Head of caudate nucleus (tissue), 42 donors: ENCODE measurements at regions not wholly inside any gene's neighbourhood (a gene's known extent, or its start where the extent isn't known, plus 50 kb on each side); places are given as distances from the start of the nearest gene placed in this dataset.
"Not testable (repeated sequence)": the region's sequence is repeated elsewhere in the genome, so short reads cannot be mapped to it uniquely, and the experiment has no call there.

Experiments
- DNase-seq, 42 donors: peaks; one replicate each; pipeline versions ENCODE4 v3.0.0 to v3.0.0-alpha.2; 2020 to 2021; ENCODE audit warnings: mixed read lengths in 7 of 42
- intact Hi-C: fragments of 100-400 bp; cut with DNase I; formaldehyde crosslinking; loops from one replicate; pipeline ENCODE4 v1.15.0; 2022

- DNase-seq = no peak
- intact Hi-C loops = no loop called here
Measured at GRCh38 chr6:118367314-118367713, 180.8 kb upstream of the PLN start.

GRCh38 chr6:118370722-118371121, 177.4 kb upstream of the PLN start:
- intact Hi-C loops = no loop called here
- no peak for DNase-seq

- intact Hi-C loops = no loop called here
Measured at GRCh38 chr6:118371955-118372354, 176.1 kb upstream of the PLN start.

GRCh38 chr6:118372413-118372812, 175.7 kb upstream of the PLN start:
- intact Hi-C loops = no loop called here
- no peak for DNase-seq

More at GRCh38 chr6:118371955-118372354, 176.1 kb upstream of the PLN start:
- no peak for DNase-seq

GRCh38 chr6:118377711-118378414, 170.2 kb upstream of the PLN start:
- intact Hi-C loops = no loop called here
- DNase-seq = peak in 6 of 42 donors; percentile 4 to 25 (median 12)

- DNase-seq, intact Hi-C loops: not testable (repeated sequence)
Measured at GRCh38 chr6:118380620-118381019, 167.5 kb upstream of the PLN start.

GRCh38 chr6:118382126-118382525, 166.0 kb upstream of the PLN start:
- intact Hi-C loops = no loop called here
- DNase-seq = no peak

- intact Hi-C loops = no loop called here
- no peak for DNase-seq
Measured at GRCh38 chr6:118383924-118384323, 164.2 kb upstream of the PLN start.

- intact Hi-C loops = no loop called here
- no peak for DNase-seq
Measured at GRCh38 chr6:118386975-118387374, 161.1 kb upstream of the PLN start.

- intact Hi-C loops = no loop called here
- DNase-seq = no peak
Measured at GRCh38 chr6:118387921-118388701, 160.0 kb upstream of the PLN start.

GRCh38 chr6:118391086-118391485, 157.0 kb upstream of the PLN start:
- intact Hi-C loops = no loop called here
- no peak for DNase-seq

- no peak for DNase-seq
- intact Hi-C loops = no loop called here
Measured at GRCh38 chr6:118394106-118394505, 154.0 kb upstream of the PLN start.

- no peak for DNase-seq
- intact Hi-C loops = no loop called here
Measured at GRCh38 chr6:118396969-118397368, 151.1 kb upstream of the PLN start.

GRCh38 chr6:118397671-118398465, 150.2 kb upstream of the PLN start:
- intact Hi-C loops = no loop called here
- DNase-seq = no peak

GRCh38 chr6:118400098-118400497, 148.0 kb upstream of the PLN start:
- intact Hi-C loops = no loop called here
- DNase-seq = no peak

GRCh38 chr6:118400582-118400981, 147.5 kb upstream of the PLN start:
- no peak for DNase-seq
- intact Hi-C loops = no loop called here

GRCh38 chr6:118401325-118401975, 146.6 kb upstream of the PLN start:
- intact Hi-C loops = no loop called here
- no peak for DNase-seq

GRCh38 chr6:118403036-118403435, 145.1 kb upstream of the PLN start:
- no peak for DNase-seq
- intact Hi-C loops = no loop called here

- DNase-seq = no peak
- intact Hi-C loops = no loop called here
Measured at GRCh38 chr6:118408863-118409262, 139.2 kb upstream of the PLN start.
